ENCODE measurements at regions not wholly inside any gene's neighbourhood (a gene's known extent, or its start where the extent isn't known, plus 50 kb on each side); places are given as distances from the start of the nearest gene placed in this dataset.
A peak's percentile ranks its signal among the peaks of the same experiment; 100 is the strongest.

- no peak for TF ChIP-seq POLR2A (IDR thresholded peaks at IDR 0.05)
- TF ChIP-seq CTCF (IDR thresholded peaks at IDR 0.05) = no peak
- no peak for DNase-seq (ENCODE audit: low spot score in 2 of 2)
- no peak overlapping the region for H3K4me3 ChIP-seq (ENCODE audit: low read depth, poor library complexity, severe bottlenecking)
- 69 to 79% methylated on average over 8 of the region's 8 CpGs for WGBS, 2 donors
- intact Hi-C loops (cut with DNase I; ENCODE audit: low total_unique reads) = no loop called here
Observed at GRCh38 chr9:85427772-85428171, 314.0 kb downstream of the AGTPBP1 start.

DNA sequence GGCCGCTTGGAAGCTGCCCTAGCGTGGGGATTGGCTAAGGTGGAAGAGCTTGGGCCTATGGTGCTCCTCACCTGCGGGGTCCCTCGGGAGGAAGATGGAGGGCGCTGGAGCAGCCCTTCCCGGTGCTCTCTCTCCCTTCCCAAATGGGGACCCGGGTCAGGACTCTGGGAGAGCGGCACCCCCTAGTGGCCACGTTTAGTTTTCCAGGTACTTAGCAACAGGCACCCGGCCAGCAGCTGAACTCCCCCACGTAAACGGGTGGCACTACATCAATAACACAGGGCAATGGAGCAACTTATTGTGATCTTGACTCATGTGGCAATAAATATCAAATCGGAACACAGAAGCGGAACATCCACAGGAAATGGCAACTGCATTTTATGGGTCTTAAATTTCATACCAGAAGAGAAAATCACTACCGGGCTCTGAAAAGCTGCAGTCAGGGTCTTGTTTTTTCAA is 316.6 kb downstream of the AGTPBP1 start:
- H3K4me3 ChIP-seq (ENCODE audit: low read depth, poor library complexity, severe bottlenecking) = no peak overlapping the region
- intact Hi-C loops (cut with DNase I; ENCODE audit: low total_unique reads) = no loop called here
- TF ChIP-seq CTCF (IDR thresholded peaks at IDR 0.05) = no peak
- TF ChIP-seq POLR2A (IDR thresholded peaks at IDR 0.05) = no peak
- WGBS, 2 donors = 19 to 26% methylated on average over 11 to 15 of the region's 15 CpGs
- DNase-seq (ENCODE audit: low spot score in 2 of 2) = peak; percentile 34 to 91

GRCh38 chr9:85423422-85423821 is 318.3 kb downstream of the AGTPBP1 start:
- 100% methylated on average over 1 of the region's 1 CpG for WGBS, 2 donors
- DNase-seq (ENCODE audit: low spot score in 2 of 2) = no peak
- intact Hi-C loops (cut with DNase I; ENCODE audit: low total_unique reads) = no loop called here
- H3K4me3 ChIP-seq (ENCODE audit: low read depth, poor library complexity, severe bottlenecking) = no peak overlapping the region
- no peak for TF ChIP-seq POLR2A (IDR thresholded peaks at IDR 0.05)
- TF ChIP-seq CTCF (IDR thresholded peaks at IDR 0.05) = no peak

GRCh38 chr9:85421641-85422040 is 320.1 kb downstream of the AGTPBP1 start:
- WGBS, 2 donors = 88 to 95% methylated on average over 5 of the region's 5 CpGs
- intact Hi-C loops (cut with DNase I; ENCODE audit: low total_unique reads) = no loop called here
- no peak overlapping the region for H3K4me3 ChIP-seq (ENCODE audit: low read depth, poor library complexity, severe bottlenecking)
- no peak for TF ChIP-seq CTCF (IDR thresholded peaks at IDR 0.05)
- TF ChIP-seq POLR2A (IDR thresholded peaks at IDR 0.05) = no peak
- no peak for DNase-seq (ENCODE audit: low spot score in 2 of 2)

DNA sequence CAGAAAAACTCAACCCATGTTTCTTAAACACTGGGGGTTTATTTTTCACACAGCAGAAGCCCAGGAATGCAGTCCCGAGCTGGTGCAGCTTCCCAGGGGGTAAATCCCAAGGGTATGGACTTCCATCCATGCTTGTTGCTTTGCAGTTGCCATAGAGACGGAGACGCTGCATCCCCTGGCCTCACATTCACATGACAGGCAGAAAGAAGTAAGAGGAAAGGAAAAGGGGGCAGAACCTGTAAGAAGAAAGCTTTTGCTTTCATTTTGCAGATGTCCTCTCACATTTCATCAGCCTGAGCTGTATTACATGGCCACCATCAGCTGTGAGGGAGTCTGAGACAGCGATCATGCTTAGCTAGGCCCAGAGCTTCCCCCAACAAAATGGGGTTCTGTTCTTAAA is 321.0 kb downstream of the AGTPBP1 start:
- no peak for DNase-seq (ENCODE audit: low spot score in 2 of 2)
- intact Hi-C loops (cut with DNase I; ENCODE audit: low total_unique reads) = no loop called here
- TF ChIP-seq CTCF (IDR thresholded peaks at IDR 0.05) (no peak), POLR2A (IDR thresholded peaks at IDR 0.05) (no peak)
- 45 to 69% methylated on average over 4 of the region's 4 CpGs for WGBS, 2 donors
- no peak overlapping the region for H3K4me3 ChIP-seq (ENCODE audit: low read depth, poor library complexity, severe bottlenecking)

- DNase-seq (ENCODE audit: low spot score in 2 of 2) = no peak
- intact Hi-C loops (cut with DNase I; ENCODE audit: low total_unique reads) = no loop called here
- 82 to 90% methylated on average over 3 of the region's 3 CpGs for WGBS, 2 donors
- no peak overlapping the region for H3K4me3 ChIP-seq (ENCODE audit: low read depth, poor library complexity, severe bottlenecking)
- TF ChIP-seq POLR2A (IDR thresholded peaks at IDR 0.05) (no peak), CTCF (IDR thresholded peaks at IDR 0.05) (no peak)
Observed at GRCh38 chr9:85417674-85418073, 324.1 kb downstream of the AGTPBP1 start.
